ENCODE measurements at regions not wholly inside any gene's neighbourhood (a gene's known extent, or its start where the extent isn't known, plus 50 kb on each side); places are given as distances from the start of the nearest gene placed in this dataset.
A peak's percentile ranks its signal among the peaks of the same experiment; 100 is the strongest.

GRCh38 chr13:91132786-91133185 is 214.7 kb upstream of the MIR17HG start:
- FAIRE-seq = no peak

GRCh38 chr13:91133941-91134802 is 213.3 kb upstream of the MIR17HG start:
- DNase-seq (ENCODE audit: low spot score) = peak; percentile 52
- FAIRE-seq = peak; percentile 80

More at GRCh38 chr13:91132786-91133185, 214.7 kb upstream of the MIR17HG start:
- DNase-seq (ENCODE audit: low spot score) = no peak

GRCh38 chr13:91134803-91135184 is 212.7 kb upstream of the MIR17HG start:
- FAIRE-seq (no peak), DNase-seq (ENCODE audit: low spot score) (no peak)

- DNase-seq (ENCODE audit: low spot score) (no peak), FAIRE-seq (no peak)
These were observed 212.1 kb upstream of the MIR17HG start for GRCh38 chr13:91135376-91135775.

- DNase-seq (ENCODE audit: low spot score) (no peak), FAIRE-seq (no peak)
These were observed 211.5 kb upstream of the MIR17HG start for GRCh38 chr13:91135968-91136367.

- no peak for FAIRE-seq
- no peak for DNase-seq (ENCODE audit: low spot score)
These were observed 210.7 kb upstream of the MIR17HG start for GRCh38 chr13:91136806-91137205.

- DNase-seq (ENCODE audit: low spot score) (no peak), FAIRE-seq (no peak)
These were observed 208.3 kb upstream of the MIR17HG start for GRCh38 chr13:91139232-91139631.

- DNase-seq (ENCODE audit: low spot score) = no peak
- FAIRE-seq = no peak
These were observed 205.9 kb upstream of the MIR17HG start for GRCh38 chr13:91141543-91142061.

- peak; percentile 64 for DNase-seq (ENCODE audit: low spot score)
- FAIRE-seq = peak; percentile 23
These were observed 204.9 kb upstream of the MIR17HG start for GRCh38 chr13:91142572-91142971.

- DNase-seq (ENCODE audit: low spot score) (no peak), FAIRE-seq (no peak)
These were observed 203.4 kb upstream of the MIR17HG start for GRCh38 chr13:91144054-91144453.

- DNase-seq (ENCODE audit: low spot score) (no peak), FAIRE-seq (no peak)
These were observed 203.0 kb upstream of the MIR17HG start for GRCh38 chr13:91144486-91144885.

- FAIRE-seq (no peak), DNase-seq (ENCODE audit: low spot score) (no peak)
These were observed 201.8 kb upstream of the MIR17HG start for GRCh38 chr13:91145571-91146205.

GRCh38 chr13:91146601-91147000 is 200.9 kb upstream of the MIR17HG start:
- no peak for DNase-seq (ENCODE audit: low spot score)
- FAIRE-seq = no peak

- no peak for FAIRE-seq
These were observed 199.4 kb upstream of the MIR17HG start for GRCh38 chr13:91148098-91148497.

GRCh38 chr13:91151921-91152320 is 195.6 kb upstream of the MIR17HG start:
- FAIRE-seq = no peak

More at GRCh38 chr13:91148098-91148497, 199.4 kb upstream of the MIR17HG start:
- no peak for DNase-seq (ENCODE audit: low spot score)

GRCh38 chr13:91153372-91153771 is 194.1 kb upstream of the MIR17HG start:
- DNase-seq (ENCODE audit: low spot score) (no peak), FAIRE-seq (no peak)

More at GRCh38 chr13:91151921-91152320, 195.6 kb upstream of the MIR17HG start:
- no peak for DNase-seq (ENCODE audit: low spot score)

- DNase-seq (ENCODE audit: low spot score) (no peak), FAIRE-seq (no peak)
These were observed 192.7 kb upstream of the MIR17HG start for GRCh38 chr13:91154558-91155353.

- no peak for DNase-seq (ENCODE audit: low spot score)
- FAIRE-seq = no peak
These were observed 191.9 kb upstream of the MIR17HG start for GRCh38 chr13:91155512-91156114.

GRCh38 chr13:91157273-91158016 is 190.0 kb upstream of the MIR17HG start:
- DNase-seq (ENCODE audit: low spot score) (no peak), FAIRE-seq (no peak)

- DNase-seq (ENCODE audit: low spot score) (no peak), FAIRE-seq (no peak)
These were observed 189.5 kb upstream of the MIR17HG start for GRCh38 chr13:91158017-91158395.

GRCh38 chr13:91162180-91162579 is 185.3 kb upstream of the MIR17HG start:
- no peak for FAIRE-seq
- DNase-seq (ENCODE audit: low spot score) = no peak

All from RCC 7860 (cell line).